ENCODE measurements at regions not wholly inside any gene's neighbourhood (a gene's known extent, or its start where the extent isn't known, plus 50 kb on each side); places are given as distances from the start of the nearest gene placed in this dataset.

DNA sequence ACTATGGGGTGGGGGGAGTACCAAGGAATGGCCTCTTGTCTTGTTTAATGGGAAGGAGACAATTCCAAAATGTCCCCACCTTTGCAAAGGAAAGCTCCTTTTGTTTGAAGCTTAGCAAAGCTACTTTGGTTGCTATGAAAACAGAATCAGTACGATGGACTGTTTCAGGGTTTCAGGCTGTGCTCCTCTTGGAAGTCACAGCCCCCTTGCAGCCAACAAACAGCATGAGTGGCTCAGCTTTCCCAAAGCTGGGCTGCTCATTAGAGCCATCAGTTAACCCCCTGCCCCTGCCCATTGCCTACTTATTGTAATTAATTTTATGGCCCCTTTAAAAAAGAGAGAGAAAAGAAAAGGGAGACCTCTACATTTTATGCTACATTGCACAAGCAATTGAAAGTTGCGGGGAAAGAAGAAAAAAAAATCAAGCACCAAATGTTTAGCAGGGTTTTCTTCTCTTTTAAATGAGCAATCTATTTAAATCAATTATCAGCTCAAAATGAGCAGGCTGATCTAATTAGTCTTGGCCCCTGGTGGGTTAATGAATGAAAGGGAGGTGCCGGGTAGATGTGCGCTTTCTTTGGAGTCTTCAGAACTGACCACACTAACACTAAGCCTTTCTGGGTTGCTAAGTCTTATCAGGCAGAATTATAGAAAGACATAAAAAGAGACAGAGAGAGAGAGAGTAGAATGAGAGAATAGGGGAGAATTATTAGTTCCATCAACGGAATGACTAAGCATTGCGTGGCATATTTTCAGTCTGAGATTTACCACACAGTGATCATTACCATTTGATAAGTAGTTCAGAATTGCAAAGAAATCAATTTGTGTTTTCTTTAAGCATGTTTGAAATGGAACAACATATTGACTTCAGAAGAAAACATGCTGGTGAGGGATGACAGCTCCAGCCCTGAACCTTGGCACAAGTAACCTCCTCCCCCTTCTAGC is 284.9 kb downstream of the INSIG2 start:
- TF ChIP-seq, protein P1, sequence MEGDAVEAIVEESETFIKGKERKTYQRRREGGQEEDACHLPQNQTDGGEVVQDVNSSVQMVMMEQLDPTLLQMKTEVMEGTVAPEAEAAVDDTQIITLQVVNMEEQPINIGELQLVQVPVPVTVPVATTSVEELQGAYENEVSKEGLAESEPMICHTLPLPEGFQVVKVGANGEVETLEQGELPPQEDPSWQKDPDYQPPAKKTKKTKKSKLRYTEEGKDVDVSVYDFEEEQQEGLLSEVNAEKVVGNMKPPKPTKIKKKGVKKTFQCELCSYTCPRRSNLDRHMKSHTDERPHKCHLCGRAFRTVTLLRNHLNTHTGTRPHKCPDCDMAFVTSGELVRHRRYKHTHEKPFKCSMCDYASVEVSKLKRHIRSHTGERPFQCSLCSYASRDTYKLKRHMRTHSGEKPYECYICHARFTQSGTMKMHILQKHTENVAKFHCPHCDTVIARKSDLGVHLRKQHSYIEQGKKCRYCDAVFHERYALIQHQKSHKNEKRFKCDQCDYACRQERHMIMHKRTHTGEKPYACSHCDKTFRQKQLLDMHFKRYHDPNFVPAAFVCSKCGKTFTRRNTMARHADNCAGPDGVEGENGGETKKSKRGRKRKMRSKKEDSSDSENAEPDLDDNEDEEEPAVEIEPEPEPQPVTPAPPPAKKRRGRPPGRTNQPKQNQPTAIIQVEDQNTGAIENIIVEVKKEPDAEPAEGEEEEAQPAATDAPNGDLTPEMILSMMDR (IDR thresholded peaks at IDR 0.05), result no peak
- TF ChIP-seq POLR2A (IDR thresholded peaks at IDR 0.05), result no peak
- no peak for TF ChIP-seq EP300 (IDR thresholded peaks at IDR 0.05)

Data from ovary (tissue), 3 donors.